ENCODE measurements at regions not wholly inside any gene's neighbourhood (a gene's known extent, or its start where the extent isn't known, plus 50 kb on each side); places are given as distances from the start of the nearest gene placed in this dataset.
"Not testable (repeated sequence)": the region's sequence is repeated elsewhere in the genome, so short reads cannot be mapped to it uniquely, and the experiment has no call there.

- DNase-seq: no peak
These were observed 576.1 kb downstream of the SLCO4C1 start for GRCh38 chr5:101720033-101720432.

- DNase-seq: no peak
These were observed 578.4 kb downstream of the SLCO4C1 start for GRCh38 chr5:101717721-101718120.

GRCh38 chr5:101716941-101717340 lies 579.1 kb downstream of the SLCO4C1 start:
- DNase-seq: no peak

GRCh38 chr5:101715790-101716189 lies 580.3 kb downstream of the SLCO4C1 start:
- not testable (repeated sequence) for DNase-seq

- no peak for DNase-seq
These were observed 606.8 kb downstream of the SLCO4C1 start for GRCh38 chr5:101689306-101689705.

- DNase-seq: no peak
These were observed 607.9 kb downstream of the SLCO4C1 start for GRCh38 chr5:101688156-101688555.

- DNase-seq: no peak
These were observed 608.6 kb downstream of the SLCO4C1 start for GRCh38 chr5:101687349-101687985.

GRCh38 chr5:101686536-101687157 lies 609.4 kb downstream of the SLCO4C1 start:
- no peak for DNase-seq

- no peak for DNase-seq
These were observed 616.3 kb downstream of the SLCO4C1 start for GRCh38 chr5:101679816-101680215.

GRCh38 chr5:101678481-101679193 lies 617.4 kb downstream of the SLCO4C1 start:
- peak; percentile 43 for DNase-seq

- no peak for DNase-seq
These were observed 618.1 kb downstream of the SLCO4C1 start for GRCh38 chr5:101677961-101678360.

GRCh38 chr5:101676646-101677045 lies 619.4 kb downstream of the SLCO4C1 start:
- DNase-seq: no peak

GRCh38 chr5:101675510-101676219 lies 620.4 kb downstream of the SLCO4C1 start:
- DNase-seq: no peak

GRCh38 chr5:101673120-101673519 lies 623.0 kb downstream of the SLCO4C1 start:
- DNase-seq: no peak

GRCh38 chr5:101664071-101664791 lies 631.9 kb downstream of the SLCO4C1 start:
- DNase-seq: no peak

GRCh38 chr5:101663543-101663942 lies 632.5 kb downstream of the SLCO4C1 start:
- DNase-seq: no peak

- DNase-seq: no peak
These were observed 633.8 kb downstream of the SLCO4C1 start for GRCh38 chr5:101662263-101662662.

GRCh38 chr5:101658433-101658832 lies 637.7 kb downstream of the SLCO4C1 start:
- no peak for DNase-seq

- no peak for DNase-seq
These were observed 642.1 kb downstream of the SLCO4C1 start for GRCh38 chr5:101653996-101654395.

- DNase-seq: no peak
These were observed 648.2 kb downstream of the SLCO4C1 start for GRCh38 chr5:101647861-101648260.

- DNase-seq: no peak
These were observed 652.3 kb downstream of the SLCO4C1 start for GRCh38 chr5:101643794-101644193.

- no peak for DNase-seq
These were observed 658.5 kb downstream of the SLCO4C1 start for GRCh38 chr5:101637599-101637998.

GRCh38 chr5:101627770-101628169 lies 668.3 kb downstream of the SLCO4C1 start:
- DNase-seq: not testable (repeated sequence)

Data from activated CD4-positive, alpha-beta T cell treated with anti-CD3 and anti-CD28 coated beads, Interleukin-2, amount 50 U/mL, for 16 hours (primary cell).